ENCODE measurements at regions not wholly inside any gene's neighbourhood (a gene's known extent, or its start where the extent isn't known, plus 50 kb on each side); places are given as distances from the start of the nearest gene placed in this dataset.

- no peak overlapping the region for H3K9ac ChIP-seq (ENCODE audit: low read length)
- H2BK12ac ChIP-seq (ENCODE audit: low read length): no peak overlapping the region
- H3K4me1 ChIP-seq (ENCODE audit: control insufficient read depth in 1 of 2, insufficient read depth in 2 of 2, low read length in 2 of 2): no peaks in the 10 kb centered on the region
- no CpG with 5 or more reads among the region's 4 CpGs for WGBS (ENCODE audit: extremely low coverage, insufficient coverage, insufficient read length)
- H3K36me3 ChIP-seq (ENCODE audit: control insufficient read depth in 1 of 2, insufficient read depth in 2 of 2, low read length in 2 of 2): no peaks in the 10 kb centered on the region
- no peaks in the 10 kb centered on the region for H3K79me1 ChIP-seq (ENCODE audit: low read length)
- no peaks in the 10 kb centered on the region for H3K27me3 ChIP-seq (ENCODE audit: insufficient read depth, low read length)
- H3K79me2 ChIP-seq (ENCODE audit: control insufficient read depth, insufficient read depth, low read length, poor library complexity): no peaks in the 10 kb centered on the region
- DNase-seq: no peak
- no peak overlapping the region for H3K27ac ChIP-seq (ENCODE audit: low read depth, low read length)
- H3K4me3 ChIP-seq (ENCODE audit: low read depth, low read length): no peak overlapping the region
- H3K14ac ChIP-seq (ENCODE audit: low read length): no peak overlapping the region
- H3K9me3 ChIP-seq (ENCODE audit: insufficient read depth, low read depth, low read length): peaks cover 2% of the 10 kb centered on the region
- no peak overlapping the region for H2AK5ac ChIP-seq (ENCODE audit: low read length)
- H3K23ac ChIP-seq (ENCODE audit: low read length): no peak overlapping the region
- no peak overlapping the region for H3K18ac ChIP-seq (ENCODE audit: low read length)
- no peak overlapping the region for H3K4ac ChIP-seq (ENCODE audit: low read depth, low read length)
- no peak overlapping the region for H2AFZ ChIP-seq (ENCODE audit: insufficient read depth, low read length, poor library complexity)
- H3K4me2 ChIP-seq (ENCODE audit: low read length): no peak overlapping the region
- no peak overlapping the region for H2BK120ac ChIP-seq (ENCODE audit: insufficient read depth, low read length, poor library complexity)
- no peak overlapping the region for H4K8ac ChIP-seq (ENCODE audit: low read depth, low read length)
- no peak overlapping the region for H4K91ac ChIP-seq (ENCODE audit: low read depth, low read length)
- H2BK5ac ChIP-seq (ENCODE audit: low read depth, low read length, poor library complexity): no peak overlapping the region
- H4K12ac ChIP-seq (ENCODE audit: low read depth, low read length): no peak overlapping the region
Measured at GRCh38 chr14:23750357-23750756, 114.2 kb downstream of the DHRS2 start.

- Histone ChIP-seq H3K4me3 (ENCODE audit: low read depth, low read length) (no peak overlapping the region), H3K14ac (ENCODE audit: low read length) (no peak overlapping the region), H4K91ac (ENCODE audit: low read depth, low read length) (no peak overlapping the region), H3K4ac (ENCODE audit: low read depth, low read length) (no peak overlapping the region), H4K12ac (ENCODE audit: low read depth, low read length) (no peak overlapping the region), H3K9me3 (ENCODE audit: insufficient read depth, low read depth, low read length) (peaks cover 2% of the 10 kb centered on the region), H4K8ac (ENCODE audit: low read depth, low read length) (no peak overlapping the region), H3K36me3 (ENCODE audit: control insufficient read depth in 1 of 2, insufficient read depth in 2 of 2, low read length in 2 of 2) (no peaks in the 10 kb centered on the region), H3K4me2 (ENCODE audit: low read length) (no peak overlapping the region), H3K23ac (ENCODE audit: low read length) (no peak overlapping the region), H2BK12ac (ENCODE audit: low read length) (no peak overlapping the region), H2BK5ac (ENCODE audit: low read depth, low read length, poor library complexity) (no peak overlapping the region), H3K9ac (ENCODE audit: low read length) (no peak overlapping the region), H3K27me3 (ENCODE audit: insufficient read depth, low read length) (no peaks in the 10 kb centered on the region), H3K4me1 (ENCODE audit: control insufficient read depth in 1 of 2, insufficient read depth in 2 of 2, low read length in 2 of 2) (no peaks in the 10 kb centered on the region), H3K18ac (ENCODE audit: low read length) (no peak overlapping the region), H3K79me1 (ENCODE audit: low read length) (no peaks in the 10 kb centered on the region), H3K79me2 (ENCODE audit: control insufficient read depth, insufficient read depth, low read length, poor library complexity) (no peaks in the 10 kb centered on the region), H2AK5ac (ENCODE audit: low read length) (no peak overlapping the region), H3K27ac (ENCODE audit: low read depth, low read length) (no peak overlapping the region), H2BK120ac (ENCODE audit: insufficient read depth, low read length, poor library complexity) (no peak overlapping the region), H2AFZ (ENCODE audit: insufficient read depth, low read length, poor library complexity) (no peak overlapping the region)
- no CpG with 5 or more reads among the region's 2 CpGs for WGBS (ENCODE audit: extremely low coverage, insufficient coverage, insufficient read length)
- no peak for DNase-seq
Measured at GRCh38 chr14:23751616-23752015, 115.5 kb downstream of the DHRS2 start.

GRCh38 chr14:23763394-23763793 lies 127.2 kb downstream of the DHRS2 start:
- Histone ChIP-seq H3K27me3 (ENCODE audit: insufficient read depth, low read length) (no peaks in the 10 kb centered on the region), H2BK120ac (ENCODE audit: insufficient read depth, low read length, poor library complexity) (no peak overlapping the region), H3K27ac (ENCODE audit: low read depth, low read length) (no peak overlapping the region), H3K9me3 (ENCODE audit: insufficient read depth, low read depth, low read length) (no peaks in the 10 kb centered on the region), H4K91ac (ENCODE audit: low read depth, low read length) (no peak overlapping the region), H2AK5ac (ENCODE audit: low read length) (no peak overlapping the region), H2AFZ (ENCODE audit: insufficient read depth, low read length, poor library complexity) (no peak overlapping the region), H3K4me1 (ENCODE audit: control insufficient read depth in 1 of 2, insufficient read depth in 2 of 2, low read length in 2 of 2) (no peaks in the 10 kb centered on the region), H3K4me3 (ENCODE audit: low read depth, low read length) (no peak overlapping the region), H3K79me1 (ENCODE audit: low read length) (no peaks in the 10 kb centered on the region), H3K4ac (ENCODE audit: low read depth, low read length) (no peak overlapping the region), H3K18ac (ENCODE audit: low read length) (no peak overlapping the region), H3K23ac (ENCODE audit: low read length) (no peak overlapping the region), H4K12ac (ENCODE audit: low read depth, low read length) (no peak overlapping the region), H3K4me2 (ENCODE audit: low read length) (no peak overlapping the region), H2BK5ac (ENCODE audit: low read depth, low read length, poor library complexity) (no peak overlapping the region), H3K79me2 (ENCODE audit: control insufficient read depth, insufficient read depth, low read length, poor library complexity) (no peaks in the 10 kb centered on the region), H2BK12ac (ENCODE audit: low read length) (no peak overlapping the region), H4K8ac (ENCODE audit: low read depth, low read length) (no peak overlapping the region), H3K36me3 (ENCODE audit: control insufficient read depth in 1 of 2, insufficient read depth in 2 of 2, low read length in 2 of 2) (no peaks in the 10 kb centered on the region), H3K9ac (ENCODE audit: low read length) (no peak overlapping the region), H3K14ac (ENCODE audit: low read length) (no peak overlapping the region)
- no peak for DNase-seq
- no CpG with 5 or more reads among the region's 1 CpG for whole genome bisulfite sequencing (ENCODE audit: extremely low coverage, insufficient coverage, insufficient read length)

GRCh38 chr14:23766737-23767401 lies 130.7 kb downstream of the DHRS2 start:
- WGBS (ENCODE audit: extremely low coverage, insufficient coverage, insufficient read length): no CpG with 5 or more reads among the region's 1 CpG
- Histone ChIP-seq H3K9me3 (ENCODE audit: insufficient read depth, low read depth, low read length) (no peaks in the 10 kb centered on the region), H3K4me3 (ENCODE audit: low read depth, low read length) (no peak overlapping the region), H3K4me1 (ENCODE audit: control insufficient read depth in 1 of 2, insufficient read depth in 2 of 2, low read length in 2 of 2) (no peaks in the 10 kb centered on the region), H3K9ac (ENCODE audit: low read length) (no peak overlapping the region), H4K91ac (ENCODE audit: low read depth, low read length) (no peak overlapping the region), H4K12ac (ENCODE audit: low read depth, low read length) (no peak overlapping the region), H3K79me2 (ENCODE audit: control insufficient read depth, insufficient read depth, low read length, poor library complexity) (no peaks in the 10 kb centered on the region), H4K8ac (ENCODE audit: low read depth, low read length) (no peak overlapping the region), H2AK5ac (ENCODE audit: low read length) (no peak overlapping the region), H3K36me3 (ENCODE audit: control insufficient read depth in 1 of 2, insufficient read depth in 2 of 2, low read length in 2 of 2) (no peaks in the 10 kb centered on the region), H3K18ac (ENCODE audit: low read length) (no peak overlapping the region), H3K4ac (ENCODE audit: low read depth, low read length) (no peak overlapping the region), H3K27me3 (ENCODE audit: insufficient read depth, low read length) (no peaks in the 10 kb centered on the region), H2BK12ac (ENCODE audit: low read length) (no peak overlapping the region), H3K14ac (ENCODE audit: low read length) (no peak overlapping the region), H3K79me1 (ENCODE audit: low read length) (no peaks in the 10 kb centered on the region), H2BK120ac (ENCODE audit: insufficient read depth, low read length, poor library complexity) (no peak overlapping the region), H3K4me2 (ENCODE audit: low read length) (no peak overlapping the region), H3K27ac (ENCODE audit: low read depth, low read length) (no peak overlapping the region), H2AFZ (ENCODE audit: insufficient read depth, low read length, poor library complexity) (no peak overlapping the region), H2BK5ac (ENCODE audit: low read depth, low read length, poor library complexity) (no peak overlapping the region), H3K23ac (ENCODE audit: low read length) (no peak overlapping the region)
- no peak for DNase-seq
